NCI-H1417 treated with DMSO at 0.1 percent for 48 hours (cell line): ENCODE measurements at regions not wholly inside any gene's neighbourhood (a gene's known extent, or its start where the extent isn't known, plus 50 kb on each side); places are given as distances from the start of the nearest gene placed in this dataset.

Experiments used
- DNase-seq: peaks from one replicate; lab custom pipeline; 2025; lab: John Stamatoyannopoulos, UW

DNA sequence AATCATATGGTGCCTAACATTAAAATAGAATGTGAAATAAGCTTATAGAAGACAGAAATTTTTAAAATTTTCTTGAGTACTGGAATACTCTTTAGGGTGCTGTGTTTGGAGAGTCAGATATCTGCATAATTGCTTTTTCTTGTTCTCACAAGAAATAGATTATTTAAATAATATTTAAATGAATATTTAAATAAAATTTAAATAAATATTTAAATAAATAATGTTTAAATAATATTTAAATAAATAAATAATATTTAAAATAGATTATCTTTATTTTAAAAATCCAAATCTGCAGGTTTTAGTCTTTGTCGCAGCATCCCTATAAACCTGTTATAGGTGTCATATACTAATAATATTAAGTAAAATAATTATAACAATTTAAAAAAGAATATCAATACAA lies 1589.4 kb downstream of the MAT2B start:
- DNase-seq, result no peak

- no peak for DNase-seq
These were observed 1596.3 kb downstream of the MAT2B start for GRCh38 chr5:165101709-165102108.

- DNase-seq, result no peak
These were observed 1599.2 kb downstream of the MAT2B start for GRCh38 chr5:165104611-165105010.

- no peak for DNase-seq
These were observed 1603.4 kb downstream of the MAT2B start for GRCh38 chr5:165108809-165109208.

DNA sequence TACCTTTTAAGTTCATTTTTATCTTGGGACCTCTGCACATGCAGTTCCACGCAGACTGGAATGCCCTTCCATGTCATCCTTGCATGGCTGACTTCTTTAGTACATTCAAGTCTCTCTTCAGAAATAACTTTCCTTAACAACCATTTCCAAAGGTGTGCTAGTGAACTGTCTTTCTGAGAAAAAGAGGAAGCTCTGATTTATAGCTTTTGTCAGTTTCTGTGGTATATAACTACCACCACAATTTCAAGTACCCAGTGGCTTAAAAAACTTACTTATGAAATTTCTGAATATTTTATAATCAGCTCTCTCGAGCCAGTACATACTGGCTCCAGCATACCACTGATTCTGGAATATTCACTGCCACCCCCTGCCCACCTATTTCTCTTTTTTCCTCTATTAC lies 1613.8 kb downstream of the MAT2B start:
- DNase-seq, result no peak

DNA sequence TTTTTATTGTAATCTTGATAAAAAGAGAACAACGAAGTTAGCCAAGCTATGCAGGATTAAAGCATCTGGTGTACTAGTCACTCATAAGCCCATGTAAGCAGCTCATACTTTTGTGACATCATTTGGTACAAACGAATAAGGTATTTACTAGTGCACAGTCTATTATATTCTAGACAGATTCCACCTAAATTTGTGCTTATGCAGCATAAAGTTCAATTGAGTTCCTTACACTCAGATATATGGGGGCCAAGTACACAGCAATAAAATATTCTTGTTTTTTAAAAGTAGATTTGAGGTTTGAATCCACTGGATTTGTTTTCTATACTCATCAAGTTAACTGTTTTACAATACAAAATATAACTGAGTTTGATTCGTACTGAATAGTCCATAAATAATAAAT lies 1621.2 kb downstream of the MAT2B start:
- no peak for DNase-seq

- DNase-seq, result no peak
These were observed 1622.5 kb downstream of the MAT2B start for GRCh38 chr5:165127941-165128340.

GRCh38 chr5:165130656-165131055 lies 1625.2 kb downstream of the MAT2B start:
- DNase-seq, result no peak

GRCh38 chr5:165134155-165134554 lies 1628.7 kb downstream of the MAT2B start:
- DNase-seq, result no peak

DNA sequence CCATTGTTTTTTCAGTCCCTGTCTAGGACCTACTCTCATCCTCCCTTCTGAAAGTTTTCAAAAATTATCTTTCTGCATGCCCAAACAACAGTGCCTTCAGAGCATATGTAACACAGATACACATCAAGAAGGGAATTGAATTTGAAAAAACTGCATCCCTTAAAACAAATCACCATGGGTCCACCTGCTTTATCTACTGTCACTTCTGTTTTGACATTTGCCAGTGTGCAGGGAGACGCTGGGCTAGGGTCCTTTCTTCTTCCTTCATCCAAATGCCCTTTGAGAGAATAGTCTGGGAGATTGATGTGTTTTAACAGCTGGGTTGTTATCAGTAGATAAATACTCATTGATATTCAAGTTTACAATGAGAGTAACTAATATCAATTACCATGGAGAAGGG lies 1630.1 kb downstream of the MAT2B start:
- no peak for DNase-seq

DNA sequence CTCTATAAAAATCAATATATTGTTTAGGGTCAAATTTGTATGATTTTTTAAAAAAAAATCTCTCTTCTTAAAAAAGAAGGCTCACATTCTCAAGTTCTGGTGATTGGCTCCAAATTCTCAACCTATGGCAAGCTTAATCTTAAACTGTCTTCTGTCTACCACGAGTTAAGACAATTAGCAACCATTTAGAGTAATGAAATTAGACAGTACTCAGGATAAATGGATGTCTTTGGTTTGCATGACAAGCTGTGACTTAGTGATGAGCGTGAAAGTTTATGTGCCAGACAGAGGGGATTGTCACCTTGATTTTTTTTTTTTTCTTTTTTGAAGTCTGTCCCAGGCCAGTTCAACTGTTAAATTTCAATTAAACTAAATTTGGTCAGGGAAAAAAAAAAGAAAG lies 1632.3 kb downstream of the MAT2B start:
- no peak for DNase-seq

GRCh38 chr5:165138236-165138635 lies 1632.8 kb downstream of the MAT2B start:
- no peak for DNase-seq

DNA sequence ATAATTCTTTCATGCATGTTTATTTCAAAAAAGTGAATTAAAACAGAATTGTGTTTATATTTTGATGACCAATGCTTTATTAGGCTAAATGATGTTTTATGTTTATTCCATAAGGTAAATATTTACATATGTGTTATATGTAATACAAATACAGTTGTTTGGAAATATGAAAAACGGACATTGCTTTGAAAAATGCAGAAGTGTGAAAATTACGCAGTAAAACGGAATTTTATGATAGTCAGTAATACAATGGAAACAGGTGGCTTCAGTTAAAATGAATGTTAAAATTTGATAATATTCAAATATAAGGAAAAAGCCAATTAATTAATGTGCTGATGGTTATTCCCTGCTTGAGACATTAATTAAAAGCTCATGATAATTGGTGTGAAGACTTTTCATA lies 1633.8 kb downstream of the MAT2B start:
- DNase-seq, result no peak

- DNase-seq, result no peak
These were observed 1634.3 kb downstream of the MAT2B start for GRCh38 chr5:165139721-165140120.

DNA sequence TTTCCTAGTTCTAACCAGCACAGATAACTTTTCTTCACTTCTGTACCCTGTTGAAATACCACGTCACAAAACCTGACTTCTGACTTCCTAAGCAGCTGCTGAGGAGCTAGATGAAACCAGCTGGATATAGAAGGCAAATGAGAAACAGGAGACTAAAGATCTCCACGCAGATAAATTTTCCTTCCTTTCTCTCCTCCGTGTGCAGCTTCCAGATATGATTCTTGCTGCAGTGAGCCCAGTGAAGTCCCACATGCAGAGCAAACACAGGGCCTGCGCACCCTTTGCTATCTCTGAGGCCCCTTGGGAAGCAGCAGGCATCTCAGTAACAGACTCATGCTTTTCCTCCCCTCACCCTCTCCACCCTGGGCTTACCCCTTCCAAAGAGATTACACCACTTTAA lies 1638.3 kb downstream of the MAT2B start:
- no peak for DNase-seq

DNA sequence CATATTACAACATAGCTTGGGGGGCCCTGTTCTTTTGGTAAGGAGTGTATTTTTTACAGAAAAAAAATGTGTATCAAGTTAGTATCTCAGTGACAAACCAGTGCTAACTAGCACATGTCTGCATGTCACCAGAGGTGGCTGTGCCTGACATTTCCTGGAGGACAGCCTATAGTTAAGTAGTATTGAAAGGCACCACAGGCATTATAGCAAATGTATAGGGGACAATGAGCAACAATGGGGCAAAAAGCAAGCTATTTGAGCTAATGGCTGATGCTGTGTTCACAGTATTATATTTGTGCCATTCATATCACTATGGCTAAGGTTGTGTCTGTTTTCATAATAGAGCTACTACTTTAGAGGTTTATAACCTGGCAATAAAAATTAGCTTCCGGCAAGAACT lies 1644.0 kb downstream of the MAT2B start:
- no peak for DNase-seq

- DNase-seq, result no peak
These were observed 1646.6 kb downstream of the MAT2B start for GRCh38 chr5:165152058-165152457.

DNA sequence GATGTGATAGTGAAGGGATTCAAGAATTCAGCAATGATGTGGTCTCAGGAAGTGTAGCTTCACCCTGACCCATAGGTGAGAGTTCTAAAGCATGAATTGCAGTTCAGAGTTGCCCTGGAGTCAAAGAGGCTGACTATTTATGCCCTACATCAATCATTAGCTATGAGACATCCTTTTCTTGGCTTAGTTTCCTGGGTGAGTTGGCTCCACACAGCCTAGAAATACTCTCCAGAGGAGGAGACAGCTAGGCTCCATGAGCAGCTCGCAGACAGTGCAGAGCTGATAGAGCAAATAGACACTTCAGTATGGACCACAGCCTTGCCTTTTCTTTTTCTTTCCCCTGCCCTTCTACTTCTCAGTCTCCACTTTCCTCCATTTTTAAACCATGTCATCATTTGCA lies 1651.8 kb downstream of the MAT2B start:
- DNase-seq, result no peak

GRCh38 chr5:165161204-165161603 lies 1655.8 kb downstream of the MAT2B start:
- no peak for DNase-seq

DNA sequence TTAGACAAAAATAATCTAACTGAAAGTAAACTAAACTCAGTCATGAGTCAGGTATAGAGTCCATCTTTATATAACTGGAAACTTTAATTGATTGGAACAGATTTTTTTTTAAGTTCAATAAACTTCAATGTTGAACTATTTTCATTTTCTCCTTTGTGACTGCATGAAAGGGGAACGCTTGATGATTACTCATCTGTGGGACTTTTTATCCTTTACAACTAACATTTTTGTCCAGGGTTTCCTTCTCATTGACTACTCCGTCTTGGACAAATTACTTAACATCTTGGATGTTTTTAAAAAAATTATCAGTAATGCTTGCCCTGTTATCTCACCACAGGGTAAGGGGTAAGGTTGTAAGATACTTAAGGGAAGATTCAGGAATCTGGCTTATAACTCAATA lies 1658.4 kb downstream of the MAT2B start:
- DNase-seq, result no peak

DNA sequence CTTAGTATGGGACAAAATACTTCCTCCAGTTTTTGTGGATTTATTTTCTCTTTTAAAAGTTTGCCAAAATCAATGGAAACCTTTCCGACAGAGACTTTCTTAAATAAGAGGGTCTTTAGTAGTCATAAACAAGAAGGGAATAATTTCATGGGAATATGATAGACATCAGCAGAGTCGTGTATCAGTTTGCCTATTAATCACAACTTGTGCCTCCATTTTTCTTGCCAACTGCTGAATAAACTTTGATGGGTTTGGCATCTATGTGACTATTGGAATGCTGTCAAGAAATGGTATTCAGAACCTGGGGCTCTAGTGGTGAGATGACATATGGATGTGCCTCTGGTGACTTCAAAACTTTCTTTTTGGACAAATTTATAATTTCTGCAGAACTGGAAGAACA lies 1668.2 kb downstream of the MAT2B start:
- DNase-seq, result no peak

DNA sequence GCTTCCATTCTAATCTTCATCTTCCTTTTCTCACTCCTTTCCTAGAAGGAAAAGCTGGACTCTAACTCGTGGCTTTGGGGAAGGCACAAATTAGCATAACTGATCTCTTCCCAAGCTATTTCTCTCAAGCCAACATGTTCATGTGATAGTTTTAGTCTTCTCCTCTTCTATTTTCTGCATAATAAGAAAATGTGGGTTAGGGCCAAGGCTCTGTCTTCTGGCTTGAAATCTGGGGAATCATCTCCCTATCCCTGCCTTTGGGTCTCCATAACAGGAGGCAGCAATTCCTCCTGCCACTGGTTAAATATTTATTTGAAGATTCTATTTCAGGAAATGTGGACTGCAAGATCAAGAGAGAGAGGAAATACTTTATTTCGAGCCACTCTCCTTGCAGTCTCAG lies 1669.6 kb downstream of the MAT2B start:
- DNase-seq, result no peak

DNA sequence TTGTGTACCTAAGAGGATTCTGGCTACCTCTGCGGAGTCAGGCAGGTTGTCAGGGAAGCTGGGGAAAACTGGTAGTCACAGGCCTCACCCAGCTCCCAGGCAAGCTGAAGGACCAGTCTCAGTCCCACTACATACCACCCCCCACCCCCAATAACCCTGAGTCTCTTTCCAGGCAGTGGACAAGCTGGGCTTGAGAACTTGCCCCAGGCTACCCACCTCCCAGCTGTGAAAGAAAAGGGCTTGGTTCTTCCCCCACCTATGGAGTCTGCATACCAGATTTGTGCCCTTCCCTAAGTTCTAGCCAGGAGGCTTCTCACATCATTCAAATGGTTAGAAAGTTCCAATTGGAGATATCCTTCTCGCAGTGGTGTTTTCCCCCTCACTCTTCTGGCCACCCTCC lies 1678.8 kb downstream of the MAT2B start:
- no peak for DNase-seq

- DNase-seq, result no peak
These were observed 1680.3 kb downstream of the MAT2B start for GRCh38 chr5:165185716-165186115.

DNA sequence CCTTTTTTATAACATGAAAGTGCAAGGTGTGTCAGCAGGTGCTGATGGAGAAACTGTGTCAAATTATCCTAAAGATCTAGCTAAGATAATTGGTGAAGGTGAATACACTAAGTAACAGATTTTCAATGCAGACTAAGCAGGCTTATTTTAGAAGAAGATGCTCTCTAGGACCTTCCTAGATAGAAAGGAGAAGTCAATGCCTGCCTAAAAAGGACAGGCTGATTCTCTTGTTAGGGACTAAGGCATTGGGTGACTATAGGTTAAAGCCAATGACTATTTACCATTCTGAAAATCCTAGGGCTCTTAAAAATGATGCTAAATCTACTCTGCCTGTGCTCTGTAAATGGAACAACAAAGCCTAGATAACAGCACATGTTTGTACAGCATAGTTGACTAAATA lies 1682.4 kb downstream of the MAT2B start:
- no peak for DNase-seq
